ENCODE measurements at regions not wholly inside any gene's neighbourhood (a gene's known extent, or its start where the extent isn't known, plus 50 kb on each side); places are given as distances from the start of the nearest gene placed in this dataset.

DNA sequence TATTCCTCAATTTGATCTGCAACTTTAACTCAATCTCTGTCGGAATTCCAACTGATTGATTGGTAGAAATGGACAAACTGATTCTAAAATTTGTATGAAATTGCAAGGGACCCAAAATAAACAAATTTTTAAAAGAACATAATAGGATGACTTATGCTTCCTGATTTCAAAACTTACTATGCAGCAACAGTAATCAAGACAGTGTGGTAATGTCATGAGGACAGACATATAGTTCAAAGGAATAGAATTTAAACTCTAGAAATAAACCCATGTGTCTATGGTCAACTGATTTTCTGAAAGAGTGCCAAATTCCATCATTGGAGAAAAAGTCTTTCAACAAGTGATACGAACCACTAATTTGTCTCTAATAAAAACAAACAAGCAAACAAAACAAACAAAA lies 1320.1 kb upstream of the GJE1 start:
- no peak overlapping the region for H3K27ac Mint-ChIP-seq (ENCODE audit: unreplicated experiment)
- no peak overlapping the region for H3K4me3 Mint-ChIP-seq (ENCODE audit: unreplicated experiment)
- TF ChIP-seq, protein P1, sequence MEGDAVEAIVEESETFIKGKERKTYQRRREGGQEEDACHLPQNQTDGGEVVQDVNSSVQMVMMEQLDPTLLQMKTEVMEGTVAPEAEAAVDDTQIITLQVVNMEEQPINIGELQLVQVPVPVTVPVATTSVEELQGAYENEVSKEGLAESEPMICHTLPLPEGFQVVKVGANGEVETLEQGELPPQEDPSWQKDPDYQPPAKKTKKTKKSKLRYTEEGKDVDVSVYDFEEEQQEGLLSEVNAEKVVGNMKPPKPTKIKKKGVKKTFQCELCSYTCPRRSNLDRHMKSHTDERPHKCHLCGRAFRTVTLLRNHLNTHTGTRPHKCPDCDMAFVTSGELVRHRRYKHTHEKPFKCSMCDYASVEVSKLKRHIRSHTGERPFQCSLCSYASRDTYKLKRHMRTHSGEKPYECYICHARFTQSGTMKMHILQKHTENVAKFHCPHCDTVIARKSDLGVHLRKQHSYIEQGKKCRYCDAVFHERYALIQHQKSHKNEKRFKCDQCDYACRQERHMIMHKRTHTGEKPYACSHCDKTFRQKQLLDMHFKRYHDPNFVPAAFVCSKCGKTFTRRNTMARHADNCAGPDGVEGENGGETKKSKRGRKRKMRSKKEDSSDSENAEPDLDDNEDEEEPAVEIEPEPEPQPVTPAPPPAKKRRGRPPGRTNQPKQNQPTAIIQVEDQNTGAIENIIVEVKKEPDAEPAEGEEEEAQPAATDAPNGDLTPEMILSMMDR (IDR thresholded peaks at IDR 0.05; ENCODE audit: insufficient read depth in 1 of 2, low read depth in 1 of 2, low read length in 1 of 2, severe bottlenecking in 1 of 2, unreplicated experiment in 1 of 2): no peak
- no peaks in the 10 kb centered on the region for H3K27me3 ChIP-seq (replicated peaks; ENCODE audit: control insufficient read depth, insufficient read depth, low read length)
- no peaks in the 10 kb centered on the region for H3K4me1 ChIP-seq
- intact Hi-C loops (cut with micrococcal nuclease; ENCODE audit: unreplicated experiment): no loop called here
- no peaks in the 10 kb centered on the region for H3K36me3 ChIP-seq (ENCODE audit: control insufficient read depth, insufficient read depth, low read length)
- no peak for DNase-seq
- no peak overlapping the region for H3K4me3 ChIP-seq (ENCODE audit: low read depth, low read length)
- H3K4me1 Mint-ChIP-seq (ENCODE audit: low read depth, unreplicated experiment): no peaks in the 10 kb centered on the region
- no TSS peak for BruUV-seq (replicated peaks)
- CTCF ChIA-PET: no interaction called here
- H3K27me3 Mint-ChIP-seq (ENCODE audit: insufficient read depth, unreplicated experiment): no peaks in the 10 kb centered on the region
- POLR2A ChIA-PET: no interaction called here
- peaks cover 9% of the 10 kb centered on the region for H3K9me3 Mint-ChIP-seq (ENCODE audit: unreplicated experiment)
- H3K9me3 ChIP-seq: no peaks in the 10 kb centered on the region
- no peaks in the 10 kb centered on the region for H3K36me3 Mint-ChIP-seq (ENCODE audit: insufficient read depth, unreplicated experiment)

DNA sequence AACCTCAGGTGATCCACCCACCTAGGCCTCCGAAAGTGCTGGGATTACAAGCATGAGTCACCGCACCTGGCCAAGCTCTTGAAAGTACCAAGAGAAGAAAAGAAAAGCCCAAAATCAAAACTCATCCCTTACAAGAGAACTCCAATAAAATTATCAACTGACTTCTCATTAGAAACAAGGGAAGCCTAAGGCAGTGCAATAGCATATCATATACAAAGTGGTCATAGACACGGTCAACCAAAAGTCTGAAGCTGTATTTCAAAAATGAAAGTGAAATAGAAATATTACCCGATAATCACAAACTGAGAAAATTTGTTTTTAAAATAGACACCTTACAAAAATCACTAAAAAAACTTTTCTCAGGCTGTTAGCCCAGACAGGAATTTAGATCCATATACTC lies 1321.1 kb upstream of the GJE1 start:
- no TSS peak for BruUV-seq (replicated peaks)
- ChIA-PET CTCF (no interaction called here), POLR2A (no interaction called here)
- TF ChIP-seq, protein P1 (IDR thresholded peaks at IDR 0.05; ENCODE audit: insufficient read depth in 1 of 2, low read depth in 1 of 2, low read length in 1 of 2, severe bottlenecking in 1 of 2, unreplicated experiment in 1 of 2): no peak
- Mint-ChIP-seq H3K4me1 (ENCODE audit: low read depth, unreplicated experiment) (no peaks in the 10 kb centered on the region), H3K9me3 (ENCODE audit: unreplicated experiment) (peaks cover 9% of the 10 kb centered on the region), H3K27ac (ENCODE audit: unreplicated experiment) (no peak overlapping the region), H3K27me3 (ENCODE audit: insufficient read depth, unreplicated experiment) (no peaks in the 10 kb centered on the region), H3K36me3 (ENCODE audit: insufficient read depth, unreplicated experiment) (no peaks in the 10 kb centered on the region), H3K4me3 (ENCODE audit: unreplicated experiment) (no peak overlapping the region)
- H3K4me1 ChIP-seq: no peaks in the 10 kb centered on the region
- H3K4me3 ChIP-seq (ENCODE audit: low read depth, low read length): no peak overlapping the region
- H3K36me3 ChIP-seq (ENCODE audit: control insufficient read depth, insufficient read depth, low read length): no peaks in the 10 kb centered on the region
- no peaks in the 10 kb centered on the region for H3K27me3 ChIP-seq (replicated peaks; ENCODE audit: control insufficient read depth, insufficient read depth, low read length)
- no peaks in the 10 kb centered on the region for H3K9me3 ChIP-seq
- intact Hi-C loops (cut with micrococcal nuclease; ENCODE audit: unreplicated experiment): no loop called here
- no peak for DNase-seq

DNA sequence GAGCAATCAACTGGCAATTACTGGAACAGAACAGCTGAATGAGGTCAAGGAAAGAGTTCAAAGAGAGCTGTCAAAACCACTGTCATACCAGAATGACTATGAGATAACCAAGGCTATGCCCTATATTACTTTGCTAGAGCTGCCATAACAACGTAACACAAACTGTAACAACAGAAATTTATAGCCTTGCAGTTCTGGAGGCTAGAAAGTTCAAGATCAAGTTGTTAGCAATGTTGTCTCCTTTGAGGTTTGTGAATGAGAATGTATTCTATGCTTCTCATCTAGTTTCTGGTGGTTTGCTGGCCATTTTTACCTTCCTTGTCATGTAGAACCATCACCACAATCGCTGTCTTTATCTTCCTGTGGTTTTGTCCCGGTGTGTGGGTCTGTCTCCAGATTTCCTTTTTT lies 1323.0 kb upstream of the GJE1 start:
- no peaks in the 10 kb centered on the region for H3K36me3 ChIP-seq (ENCODE audit: control insufficient read depth, insufficient read depth, low read length)
- Mint-ChIP-seq H3K27me3 (ENCODE audit: insufficient read depth, unreplicated experiment) (no peaks in the 10 kb centered on the region), H3K4me1 (ENCODE audit: low read depth, unreplicated experiment) (no peaks in the 10 kb centered on the region), H3K4me3 (ENCODE audit: unreplicated experiment) (no peak overlapping the region), H3K9me3 (ENCODE audit: unreplicated experiment) (peaks cover 9% of the 10 kb centered on the region), H3K36me3 (ENCODE audit: insufficient read depth, unreplicated experiment) (no peaks in the 10 kb centered on the region), H3K27ac (ENCODE audit: unreplicated experiment) (no peak overlapping the region)
- no peak for DNase-seq
- intact Hi-C loops (cut with micrococcal nuclease; ENCODE audit: unreplicated experiment): no loop called here
- ChIA-PET CTCF (no interaction called here), POLR2A (no interaction called here)
- no peaks in the 10 kb centered on the region for H3K9me3 ChIP-seq
- BruUV-seq (replicated peaks): no TSS peak
- H3K4me3 ChIP-seq (ENCODE audit: low read depth, low read length): no peak overlapping the region
- TF ChIP-seq, protein P1 (IDR thresholded peaks at IDR 0.05; ENCODE audit: insufficient read depth in 1 of 2, low read depth in 1 of 2, low read length in 1 of 2, severe bottlenecking in 1 of 2, unreplicated experiment in 1 of 2): no peak
- no peaks in the 10 kb centered on the region for H3K27me3 ChIP-seq (replicated peaks; ENCODE audit: control insufficient read depth, insufficient read depth, low read length)
- H3K4me1 ChIP-seq: no peaks in the 10 kb centered on the region
